Smooth muscle cell (in vitro differentiated cells): ENCODE measurements at regions not wholly inside any gene's neighbourhood (a gene's known extent, or its start where the extent isn't known, plus 50 kb on each side); places are given as distances from the start of the nearest gene placed in this dataset.

ENCODE experiments used
- DNase-seq: peaks from one replicate; lab custom pipeline; 2025; ENCODE audit not compliant: unreplicated experiment; lab: John Stamatoyannopoulos, UW
- H2AFZ ChIP-seq: fragments of 200-600 bp; sonication (generic); 2 replicates; pipeline ENCODE4 v1.6.0; 2016; ENCODE audit warnings: antibody characterized with exemption, low read depth, mild to moderate bottlenecking
- H3F3A ChIP-seq: fragments of 200-600 bp; sonication (generic); 2 replicates; pipeline ENCODE4 v1.6.0; 2017; ENCODE audit warnings: antibody characterized with exemption, low read depth
- H3K27ac ChIP-seq: fragments of 200-600 bp; sonication (generic); 2 replicates; pipeline ENCODE4 v1.5.1; 2016; ENCODE audit warnings: low read depth, mild to moderate bottlenecking
- H3K27me3 ChIP-seq: fragments of 200-600 bp; sonication (generic); 2 replicates; pipeline ENCODE4 v1.6.1; 2016; ENCODE audit warnings: low read depth, mild to moderate bottlenecking
- H3K36me3 ChIP-seq: fragments of 200-600 bp; sonication (generic); 2 replicates; pipeline ENCODE4 v1.5.1; 2016; ENCODE audit warnings: low read depth
- H3K4me1 ChIP-seq: fragments of 200-600 bp; sonication (generic); 2 replicates; pipeline ENCODE4 v1.5.1; 2016; ENCODE audit warnings: low read depth
- H3K4me2 ChIP-seq: fragments of 200-600 bp; sonication (generic); 2 replicates; pipeline ENCODE4 v1.6.0; 2016; ENCODE audit warnings: mild to moderate bottlenecking
- H3K4me3 ChIP-seq: fragments of 200-600 bp; sonication (generic); 2 replicates; pipeline ENCODE4 v1.5.1; 2016; ENCODE audit warnings: mild to moderate bottlenecking
- H3K79me2 ChIP-seq: fragments of 200-600 bp; sonication (generic); 2 replicates; pipeline ENCODE4 v1.6.0; 2016; ENCODE audit warnings: low read depth, mild to moderate bottlenecking
- H3K9ac ChIP-seq: fragments of 200-600 bp; sonication (generic); 2 replicates; pipeline ENCODE4 v1.6.0; 2016; ENCODE audit warnings: low read depth
- H3K9me3 ChIP-seq: fragments of 200-600 bp; sonication (generic); replicated peaks from 2 replicates; pipeline ENCODE4 v1.5.1; 2016; ENCODE audit warnings: low read depth
- H4K20me1 ChIP-seq: fragments of 200-600 bp; sonication (generic); 2 replicates; pipeline ENCODE4 v1.6.0; 2016; ENCODE audit warnings: low read depth
- CTCF ChIP-seq: fragments of 200-600 bp; sonication (generic); IDR thresholded peaks from 2 replicates; pipeline ENCODE4 v1.5.1; 2017; ENCODE audit warnings: borderline replicate concordance, mild to moderate bottlenecking, antibody characterized with exemption; ENCODE audit not compliant: insufficient read depth, poor library complexity, severe bottlenecking
- WGBS: methylation state at CpG from one replicate; pipeline ENCODE4 v1.1.7; 2016; ENCODE audit warnings: low lambda C conversion rate; 5-methylcytosine and 5-hydroxymethylcytosine counted together

- Histone ChIP-seq H3K79me2 (no peaks in the 10 kb centered on the region), H4K20me1 (no peaks in the 10 kb centered on the region), H3K27me3 (no peaks in the 10 kb centered on the region), H3K36me3 (no peaks in the 10 kb centered on the region), H3F3A (no peaks in the 10 kb centered on the region), H3K4me3 (no peak overlapping the region), H3K4me1 (no peaks in the 10 kb centered on the region), H3K4me2 (no peak overlapping the region), H3K9me3 (no peaks in the 10 kb centered on the region), H3K27ac (no peak overlapping the region), H2AFZ (no peak overlapping the region), H3K9ac (no peak overlapping the region)
- 87% methylated on average over 3 of the region's 3 CpGs for WGBS
- no peak for DNase-seq
- no peak for TF ChIP-seq CTCF
Observed at GRCh38 chr21:18715606-18716005, 312.0 kb upstream of the TMPRSS15 start.

GRCh38 chr21:18716578-18717138 lies 313.1 kb upstream of the TMPRSS15 start:
- no peaks in the 10 kb centered on the region for H4K20me1 ChIP-seq
- no peaks in the 10 kb centered on the region for H3K36me3 ChIP-seq
- no peak overlapping the region for H3K27ac ChIP-seq
- H3K79me2 ChIP-seq = no peaks in the 10 kb centered on the region
- H3K27me3 ChIP-seq = no peaks in the 10 kb centered on the region
- TF ChIP-seq CTCF = no peak
- no peak overlapping the region for H3K4me2 ChIP-seq
- H3K9ac ChIP-seq = no peak overlapping the region
- no peak overlapping the region for H3K4me3 ChIP-seq
- no peaks in the 10 kb centered on the region for H3K9me3 ChIP-seq
- no peaks in the 10 kb centered on the region for H3K4me1 ChIP-seq
- 88% methylated on average over 5 of the region's 5 CpGs for WGBS
- no peak for DNase-seq
- no peaks in the 10 kb centered on the region for H3F3A ChIP-seq
- H2AFZ ChIP-seq = no peak overlapping the region

- DNase-seq = no peak
- no peaks in the 10 kb centered on the region for H3K36me3 ChIP-seq
- H3K4me2 ChIP-seq = no peak overlapping the region
- no peak overlapping the region for H2AFZ ChIP-seq
- WGBS = 83% methylated on average over 1 of the region's 1 CpG
- no peaks in the 10 kb centered on the region for H3K79me2 ChIP-seq
- H3K27ac ChIP-seq = no peak overlapping the region
- H3K4me1 ChIP-seq = no peaks in the 10 kb centered on the region
- no peak for TF ChIP-seq CTCF
- H3K4me3 ChIP-seq = no peak overlapping the region
- H3K27me3 ChIP-seq = no peaks in the 10 kb centered on the region
- no peak overlapping the region for H3K9ac ChIP-seq
- H3F3A ChIP-seq = no peaks in the 10 kb centered on the region
- H3K9me3 ChIP-seq = no peaks in the 10 kb centered on the region
- no peaks in the 10 kb centered on the region for H4K20me1 ChIP-seq
Observed at GRCh38 chr21:18722193-18722592, 318.6 kb upstream of the TMPRSS15 start.

- Histone ChIP-seq H3K4me1 (no peaks in the 10 kb centered on the region), H3K9ac (no peak overlapping the region), H3K27ac (no peak overlapping the region), H3F3A (no peaks in the 10 kb centered on the region), H3K27me3 (no peaks in the 10 kb centered on the region), H3K79me2 (no peaks in the 10 kb centered on the region), H3K9me3 (no peaks in the 10 kb centered on the region), H3K4me2 (no peak overlapping the region), H2AFZ (no peak overlapping the region), H3K4me3 (no peak overlapping the region), H4K20me1 (no peaks in the 10 kb centered on the region), H3K36me3 (no peaks in the 10 kb centered on the region)
- WGBS = 95% methylated on average over 2 of the region's 2 CpGs
- no peak for DNase-seq
- no peak for TF ChIP-seq CTCF
Observed at GRCh38 chr21:18723171-18723570, 319.6 kb upstream of the TMPRSS15 start.
